Caco-2 (cell line): ENCODE measurements at regions not wholly inside any gene's neighbourhood (a gene's known extent, or its start where the extent isn't known, plus 50 kb on each side); places are given as distances from the start of the nearest gene placed in this dataset.

Experiments
- BruUV-seq: library from RNA; stranded (reverse); fragments of 400-500 nt; replicated peaks from 2 replicates; lab custom pipeline; 2021; lab: Mats Ljungman, UMichigan
- CTCF ChIA-PET: fragments of 300-600 bp; sonication (Branson Sonifier 250); formaldehyde crosslinking; loops from one replicate; lab custom pipeline; 2022; ENCODE audit warnings: antibody characterized with exemption; lab: Charles Lee
- POLR2A ChIA-PET: fragments of 300-600 bp; sonication (Branson Sonifier 250); formaldehyde crosslinking; loops from one replicate; lab custom pipeline; 2022; ENCODE audit warnings: antibody characterized with exemption; lab: Charles Lee
- DNase-seq, 2 experiments: peaks; one replicate each; pipeline versions ENCODE4 v3.0.0 to v3.0.0-alpha.2; 2020 to 2022
- H3K27me3 ChIP-seq: replicated peaks from 2 replicates; pipeline ENCODE4 v1.6.0; 2011; ENCODE audit warnings: low read length; ENCODE audit not compliant: control insufficient read depth, insufficient read depth
- H3K36me3 ChIP-seq: 2 replicates; pipeline ENCODE4 v1.5.1; 2011; ENCODE audit warnings: low read length; ENCODE audit not compliant: control insufficient read depth, insufficient read depth
- H3K4me1 ChIP-seq: fragments of 250-450 bp; sonication (Bioruptor Pico); 2 replicates; pipeline ENCODE4 v1.5.1; 2020; ENCODE audit warnings: mild to moderate bottlenecking
- H3K4me3 ChIP-seq: 2 replicates; pipeline ENCODE4 v1.5.1; 2011; ENCODE audit warnings: low read depth, mild to moderate bottlenecking, control low read depth, low read length
- H3K9me3 ChIP-seq: fragments of 250-450 bp; sonication (Bioruptor Pico); 2 replicates; pipeline ENCODE4 v1.5.1; 2020; ENCODE audit warnings: mild to moderate bottlenecking, moderate library complexity
- H3K27ac Mint-ChIP-seq: one replicate; pipeline ENCODE4 v1.8.0; 2022; ENCODE audit warnings: mixed read lengths; ENCODE audit not compliant: unreplicated experiment
- H3K27me3 Mint-ChIP-seq: one replicate; pipeline ENCODE4 v1.8.0; 2022; ENCODE audit warnings: mixed read lengths; ENCODE audit not compliant: insufficient read depth, unreplicated experiment
- H3K36me3 Mint-ChIP-seq: one replicate; pipeline ENCODE4 v1.8.0; 2022; ENCODE audit warnings: mild to moderate bottlenecking, mixed read lengths; ENCODE audit not compliant: insufficient read depth, unreplicated experiment
- H3K4me1 Mint-ChIP-seq: one replicate; pipeline ENCODE4 v1.8.0; 2022; ENCODE audit warnings: low read depth, mixed read lengths; ENCODE audit not compliant: unreplicated experiment
- H3K4me3 Mint-ChIP-seq: one replicate; pipeline ENCODE4 v1.8.0; 2022; ENCODE audit warnings: mild to moderate bottlenecking, moderate library complexity, mixed read lengths; ENCODE audit not compliant: unreplicated experiment
- H3K9me3 Mint-ChIP-seq: one replicate; pipeline ENCODE4 v1.8.0; 2022; ENCODE audit warnings: mixed read lengths; ENCODE audit not compliant: unreplicated experiment
- intact Hi-C: fragments of 100-400 bp; cut with micrococcal nuclease; formaldehyde crosslinking; loops from one replicate; pipeline ENCODE4 v1.10.0; 2022; ENCODE audit not compliant: unreplicated experiment
- TF ChIP-seq, protein P1 (sequence below), 2 experiments: fragments of 200-600 bp in 1 of 2; IDR thresholded peaks; 1 replicate in 1 of 2; 2 replicates in 1 of 2; pipeline versions ENCODE4 v1.5.1 to v1.8.0; 2011 to 2022; ENCODE audit warnings: antibody characterized with exemption in 1 of 2, control low read depth in 1 of 2, inconsistent platforms in 1 of 2, low read depth in 1 of 2, low read length in 1 of 2, mild to moderate bottlenecking in 1 of 2, moderate library complexity in 1 of 2; ENCODE audit not compliant: insufficient read depth in 1 of 2, severe bottlenecking in 1 of 2, unreplicated experiment in 1 of 2

DNA sequence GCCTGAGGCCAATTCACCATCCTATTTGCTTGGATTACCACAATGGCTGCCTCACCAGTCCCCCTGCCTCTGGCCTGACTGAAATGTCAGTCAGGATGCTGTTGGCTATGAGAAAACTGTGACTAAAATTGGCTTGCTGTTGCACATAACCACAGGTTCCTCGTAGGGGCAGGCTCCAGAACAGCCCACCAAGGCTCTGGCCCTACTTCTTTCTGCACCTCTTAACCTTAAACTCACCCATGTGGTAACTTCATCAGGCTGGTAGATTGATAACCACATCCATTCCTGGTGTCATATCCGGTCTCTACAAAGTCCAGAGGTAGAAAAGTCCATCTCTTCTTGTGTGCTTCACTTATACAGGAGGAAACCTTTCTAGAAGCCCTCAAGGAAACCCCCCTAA lies 172.4 kb upstream of the PLXNC1 start:
- peaks cover 9% of the 10 kb centered on the region for H3K4me1 Mint-ChIP-seq
- CTCF ChIA-PET, result no interaction called here

DNA sequence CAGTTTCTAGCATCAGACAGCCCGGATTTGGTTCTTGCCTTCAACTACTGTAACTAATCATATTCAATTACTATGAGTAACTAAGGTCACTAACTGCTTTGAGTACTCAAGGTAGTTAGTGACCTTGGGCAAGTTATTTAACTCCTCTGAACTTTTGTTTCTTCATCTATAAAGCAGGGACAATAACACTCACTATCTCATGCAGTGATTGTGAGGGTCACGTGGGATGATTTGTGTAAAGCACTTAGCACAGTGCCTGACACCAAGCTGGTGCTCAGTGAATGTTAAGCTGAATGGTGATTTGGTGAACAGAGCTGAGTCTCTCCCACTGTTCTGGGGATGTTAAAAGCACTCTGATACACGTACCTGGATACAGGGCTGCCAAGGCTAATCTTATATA lies 171.3 kb upstream of the PLXNC1 start:
- H3K36me3 Mint-ChIP-seq, result peaks cover 5% of the 10 kb centered on the region
- no TSS peak for BruUV-seq
- ChIA-PET POLR2A (no interaction called here), CTCF (no interaction called here)
- Histone ChIP-seq H3K36me3 (no peaks in the 10 kb centered on the region), H3K4me3 (no peak overlapping the region), H3K27me3 (no peaks in the 10 kb centered on the region), H3K9me3 (no peaks in the 10 kb centered on the region), H3K4me1 (no peaks in the 10 kb centered on the region)
- peaks cover 9% of the 10 kb centered on the region for H3K4me1 Mint-ChIP-seq
- TF ChIP-seq, protein P1, sequence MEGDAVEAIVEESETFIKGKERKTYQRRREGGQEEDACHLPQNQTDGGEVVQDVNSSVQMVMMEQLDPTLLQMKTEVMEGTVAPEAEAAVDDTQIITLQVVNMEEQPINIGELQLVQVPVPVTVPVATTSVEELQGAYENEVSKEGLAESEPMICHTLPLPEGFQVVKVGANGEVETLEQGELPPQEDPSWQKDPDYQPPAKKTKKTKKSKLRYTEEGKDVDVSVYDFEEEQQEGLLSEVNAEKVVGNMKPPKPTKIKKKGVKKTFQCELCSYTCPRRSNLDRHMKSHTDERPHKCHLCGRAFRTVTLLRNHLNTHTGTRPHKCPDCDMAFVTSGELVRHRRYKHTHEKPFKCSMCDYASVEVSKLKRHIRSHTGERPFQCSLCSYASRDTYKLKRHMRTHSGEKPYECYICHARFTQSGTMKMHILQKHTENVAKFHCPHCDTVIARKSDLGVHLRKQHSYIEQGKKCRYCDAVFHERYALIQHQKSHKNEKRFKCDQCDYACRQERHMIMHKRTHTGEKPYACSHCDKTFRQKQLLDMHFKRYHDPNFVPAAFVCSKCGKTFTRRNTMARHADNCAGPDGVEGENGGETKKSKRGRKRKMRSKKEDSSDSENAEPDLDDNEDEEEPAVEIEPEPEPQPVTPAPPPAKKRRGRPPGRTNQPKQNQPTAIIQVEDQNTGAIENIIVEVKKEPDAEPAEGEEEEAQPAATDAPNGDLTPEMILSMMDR (IDR thresholded peaks at IDR 0.05; ENCODE audit: insufficient read depth in 1 of 2, low read depth in 1 of 2, low read length in 1 of 2, severe bottlenecking in 1 of 2, unreplicated experiment in 1 of 2), result no peak
- H3K27ac Mint-ChIP-seq, result no peak overlapping the region
- intact Hi-C loops, result loop anchor here (10.0 kb wide), 1 partner anchor 452 kb away; no protein-coding TSS in a partner anchor
- no peaks in the 10 kb centered on the region for H3K27me3 Mint-ChIP-seq
- H3K4me3 Mint-ChIP-seq, result no peak overlapping the region
- no peak for DNase-seq
- no peaks in the 10 kb centered on the region for H3K9me3 Mint-ChIP-seq

More for the DNA sequence above, 172.4 kb upstream of the PLXNC1 start:
- POLR2A ChIA-PET, result no interaction called here
- no peaks in the 10 kb centered on the region for H3K9me3 ChIP-seq
- H3K4me3 Mint-ChIP-seq, result no peak overlapping the region
- no peak for DNase-seq
- TF ChIP-seq, protein P1 (IDR thresholded peaks at IDR 0.05; ENCODE audit: insufficient read depth in 1 of 2, low read depth in 1 of 2, low read length in 1 of 2, severe bottlenecking in 1 of 2, unreplicated experiment in 1 of 2), result no peak
- no peaks in the 10 kb centered on the region for H3K27me3 ChIP-seq
- H3K4me1 ChIP-seq, result no peaks in the 10 kb centered on the region
- intact Hi-C loops, result loop anchor here (10.0 kb wide), 1 partner anchor 451 kb away; no protein-coding TSS in a partner anchor
- no peak overlapping the region for H3K27ac Mint-ChIP-seq
- no peaks in the 10 kb centered on the region for H3K36me3 ChIP-seq
- no peak overlapping the region for H3K4me3 ChIP-seq
- no TSS peak for BruUV-seq
- peaks cover 6% of the 10 kb centered on the region for H3K9me3 Mint-ChIP-seq
- H3K27me3 Mint-ChIP-seq, result no peaks in the 10 kb centered on the region
- peaks cover 5% of the 10 kb centered on the region for H3K36me3 Mint-ChIP-seq

- no peaks in the 10 kb centered on the region for H3K27me3 Mint-ChIP-seq
- TF ChIP-seq, protein P1 (IDR thresholded peaks at IDR 0.05; ENCODE audit: insufficient read depth in 1 of 2, low read depth in 1 of 2, low read length in 1 of 2, severe bottlenecking in 1 of 2, unreplicated experiment in 1 of 2), result no peak
- ChIA-PET CTCF (no interaction called here), POLR2A (no interaction called here)
- H3K36me3 ChIP-seq, result no peaks in the 10 kb centered on the region
- intact Hi-C loops, result loop anchor here (2.0 to 10.0 kb wide), 2 partner anchors 410 to 454 kb away; no protein-coding TSS in a partner anchor
- peaks cover under 1% of the 10 kb centered on the region for H3K36me3 Mint-ChIP-seq
- H3K27ac Mint-ChIP-seq, result no peak overlapping the region
- H3K9me3 Mint-ChIP-seq, result no peaks in the 10 kb centered on the region
- BruUV-seq, result no TSS peak
- H3K4me1 ChIP-seq, result no peaks in the 10 kb centered on the region
- peak in 1 of 2 experiments; percentile 8 for DNase-seq
- no peaks in the 10 kb centered on the region for H3K27me3 ChIP-seq
- H3K4me1 Mint-ChIP-seq, result peaks cover 9% of the 10 kb centered on the region
- no peak overlapping the region for H3K4me3 ChIP-seq
- no peak overlapping the region for H3K4me3 Mint-ChIP-seq
- no peaks in the 10 kb centered on the region for H3K9me3 ChIP-seq
Observed at GRCh38 chr12:93978553-93978952, 169.8 kb upstream of the PLXNC1 start.
